LoVo (cell line): ENCODE measurements at regions not wholly inside any gene's neighbourhood (a gene's known extent, or its start where the extent isn't known, plus 50 kb on each side); places are given as distances from the start of the nearest gene placed in this dataset.

Source experiments
- DNase-seq: peaks from one replicate; pipeline ENCODE4 v3.0.0-alpha.2; 2016; ENCODE audit warnings: low spot score

GRCh38 chr11:80686889-80687288, 1246.1 kb upstream of the TENM4 start:
- DNase-seq, result no peak

GRCh38 chr11:80673566-80673965, 1232.7 kb upstream of the TENM4 start:
- DNase-seq, result no peak

- DNase-seq, result no peak
Measured at GRCh38 chr11:80669620-80670019, 1228.8 kb upstream of the TENM4 start.

- DNase-seq, result no peak
Measured at GRCh38 chr11:80668039-80668438, 1227.2 kb upstream of the TENM4 start.

- no peak for DNase-seq
Measured at GRCh38 chr11:80655834-80656233, 1215.0 kb upstream of the TENM4 start.

- no peak for DNase-seq
Measured at GRCh38 chr11:80650966-80651365, 1210.1 kb upstream of the TENM4 start.

GRCh38 chr11:80649186-80649585, 1208.4 kb upstream of the TENM4 start:
- DNase-seq, result no peak

- DNase-seq, result no peak
Measured at GRCh38 chr11:80638296-80638695, 1197.5 kb upstream of the TENM4 start.

- no peak for DNase-seq
Measured at GRCh38 chr11:80637571-80637970, 1196.7 kb upstream of the TENM4 start.

- DNase-seq, result no peak
Measured at GRCh38 chr11:80636999-80637398, 1196.2 kb upstream of the TENM4 start.

- DNase-seq, result no peak
Measured at GRCh38 chr11:80635178-80635577, 1194.3 kb upstream of the TENM4 start.

- no peak for DNase-seq
Measured at GRCh38 chr11:80632691-80633090, 1191.9 kb upstream of the TENM4 start.

- DNase-seq, result no peak
Measured at GRCh38 chr11:80632156-80632555, 1191.3 kb upstream of the TENM4 start.

GRCh38 chr11:80629466-80629865, 1188.6 kb upstream of the TENM4 start:
- no peak for DNase-seq

- no peak for DNase-seq
Measured at GRCh38 chr11:80627364-80627763, 1186.5 kb upstream of the TENM4 start.

GRCh38 chr11:80626721-80627120, 1185.9 kb upstream of the TENM4 start:
- no peak for DNase-seq

GRCh38 chr11:80625563-80625962, 1184.7 kb upstream of the TENM4 start:
- DNase-seq, result no peak

- DNase-seq, result no peak
Measured at GRCh38 chr11:80621871-80622270, 1181.0 kb upstream of the TENM4 start.

GRCh38 chr11:80620867-80621266, 1180.0 kb upstream of the TENM4 start:
- no peak for DNase-seq

GRCh38 chr11:80617156-80617555, 1176.3 kb upstream of the TENM4 start:
- no peak for DNase-seq

GRCh38 chr11:80616070-80616800, 1175.4 kb upstream of the TENM4 start:
- no peak for DNase-seq

GRCh38 chr11:80613655-80614054, 1172.8 kb upstream of the TENM4 start:
- no peak for DNase-seq

- no peak for DNase-seq
Measured at GRCh38 chr11:80610516-80610915, 1169.7 kb upstream of the TENM4 start.

- no peak for DNase-seq
Measured at GRCh38 chr11:80603472-80603871, 1162.6 kb upstream of the TENM4 start.
